ENCODE measurements at regions not wholly inside any gene's neighbourhood (a gene's known extent, or its start where the extent isn't known, plus 50 kb on each side); places are given as distances from the start of the nearest gene placed in this dataset.

- TF ChIP-seq EZH2 (IDR thresholded peaks at IDR 0.05; ENCODE audit: insufficient read depth, low read length) (no peak), CTCF (IDR thresholded peaks at IDR 0.05; ENCODE audit: insufficient read depth, low read depth, low read length) (no peak)
Measured at GRCh38 chr5:1998716-1999317, 116.1 kb upstream of the IRX4 start.

Measured in astrocyte (in vitro differentiated cells and primary cell).